Parathyroid adenoma (tissue), 2 donors: ENCODE measurements at regions not wholly inside any gene's neighbourhood (a gene's known extent, or its start where the extent isn't known, plus 50 kb on each side); places are given as distances from the start of the nearest gene placed in this dataset.

ENCODE experiments used
- H2AFZ ChIP-seq: fragments of 300-600 bp; sonication (generic); one replicate; pipeline ENCODE4 v1.7.0; 2017; ENCODE audit warnings: antibody characterized with exemption, mild to moderate bottlenecking
- H3K27ac ChIP-seq: fragments of 300-600 bp; sonication (generic); one replicate; pipeline ENCODE4 v1.7.0; 2017
- H3K27me3 ChIP-seq: fragments of 300-600 bp; sonication (generic); one replicate; pipeline ENCODE4 v1.7.0; 2017; ENCODE audit warnings: low read length; ENCODE audit not compliant: control insufficient read depth, insufficient read depth
- H3K36me3 ChIP-seq: fragments of 300-600 bp; sonication (generic); one replicate; pipeline ENCODE4 v1.7.0; 2017; ENCODE audit warnings: low read length; ENCODE audit not compliant: control insufficient read depth, insufficient read depth
- H3K4me1 ChIP-seq: fragments of 300-600 bp; sonication (generic); one replicate; pipeline ENCODE4 v1.7.0; 2017; ENCODE audit warnings: control low read depth
- H3K4me2 ChIP-seq: fragments of 300-600 bp; sonication (generic); one replicate; pipeline ENCODE4 v1.7.0; 2017; ENCODE audit warnings: low read length
- H3K4me3 ChIP-seq: fragments of 300-600 bp; sonication (generic); one replicate; pipeline ENCODE4 v1.7.0; 2017; ENCODE audit warnings: low read depth, low read length
- H3K79me2 ChIP-seq: fragments of 300-600 bp; sonication (generic); one replicate; pipeline ENCODE4 v1.7.0; 2017; ENCODE audit warnings: control low read depth
- H3K9ac ChIP-seq: fragments of 300-600 bp; sonication (generic); one replicate; pipeline ENCODE4 v1.7.0; 2017; ENCODE audit warnings: mild to moderate bottlenecking
- H3K9me3 ChIP-seq: fragments of 300-600 bp; sonication (generic); one replicate; pipeline ENCODE4 v1.7.0; 2017; ENCODE audit warnings: low read length; ENCODE audit not compliant: control insufficient read depth
- TF ChIP-seq, protein P1 (sequence below): fragments of 300-600 bp; sonication (generic); IDR thresholded peaks from one replicate; pipeline ENCODE4 v1.7.0; 2017; ENCODE audit warnings: antibody characterized with exemption, mild to moderate bottlenecking
- donor health status: primary hyperparathyroidism.

DNA sequence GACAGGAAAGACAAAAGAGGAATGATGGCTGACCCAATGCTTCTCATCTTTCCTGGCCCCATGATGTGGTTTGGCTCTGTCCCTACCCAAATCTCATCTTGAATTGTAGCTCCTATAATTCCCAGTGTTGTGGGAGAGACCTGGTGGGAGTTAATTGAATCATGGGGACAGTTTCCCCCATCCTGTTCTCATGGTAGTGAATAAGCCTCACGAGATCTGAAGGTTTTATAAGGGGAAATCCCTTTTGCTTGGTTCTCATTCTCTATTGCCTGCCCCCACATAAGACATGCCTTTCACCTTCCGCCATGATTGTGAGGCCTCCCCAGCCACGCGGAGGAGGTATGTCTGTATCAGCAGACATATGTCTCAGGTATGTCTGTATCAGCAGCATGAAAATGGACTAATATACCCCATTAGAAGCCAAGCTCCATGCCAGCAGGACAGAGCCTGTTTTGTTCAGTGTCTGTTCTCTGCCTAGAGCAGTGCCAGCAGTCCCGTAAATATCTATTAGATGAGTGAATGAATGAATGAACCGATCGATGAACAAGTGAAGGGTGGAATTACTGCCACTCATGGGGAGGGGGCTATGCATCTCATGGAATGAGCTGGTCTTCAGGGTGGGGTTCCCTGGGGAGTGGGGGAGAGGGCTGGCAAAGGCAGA, 304.4 kb downstream of the SOX9 start:
- Histone ChIP-seq H3K9ac (no peak overlapping the region), H3K36me3 (no peaks in the 10 kb centered on the region), H3K4me1 (no peaks in the 10 kb centered on the region), H3K4me2 (no peak overlapping the region), H3K9me3 (no peaks in the 10 kb centered on the region), H3K79me2 (no peaks in the 10 kb centered on the region), H3K27ac (no peak overlapping the region), H2AFZ (no peak overlapping the region), H3K4me3 (no peak overlapping the region), H3K27me3 (no peaks in the 10 kb centered on the region)
- TF ChIP-seq, protein P1, sequence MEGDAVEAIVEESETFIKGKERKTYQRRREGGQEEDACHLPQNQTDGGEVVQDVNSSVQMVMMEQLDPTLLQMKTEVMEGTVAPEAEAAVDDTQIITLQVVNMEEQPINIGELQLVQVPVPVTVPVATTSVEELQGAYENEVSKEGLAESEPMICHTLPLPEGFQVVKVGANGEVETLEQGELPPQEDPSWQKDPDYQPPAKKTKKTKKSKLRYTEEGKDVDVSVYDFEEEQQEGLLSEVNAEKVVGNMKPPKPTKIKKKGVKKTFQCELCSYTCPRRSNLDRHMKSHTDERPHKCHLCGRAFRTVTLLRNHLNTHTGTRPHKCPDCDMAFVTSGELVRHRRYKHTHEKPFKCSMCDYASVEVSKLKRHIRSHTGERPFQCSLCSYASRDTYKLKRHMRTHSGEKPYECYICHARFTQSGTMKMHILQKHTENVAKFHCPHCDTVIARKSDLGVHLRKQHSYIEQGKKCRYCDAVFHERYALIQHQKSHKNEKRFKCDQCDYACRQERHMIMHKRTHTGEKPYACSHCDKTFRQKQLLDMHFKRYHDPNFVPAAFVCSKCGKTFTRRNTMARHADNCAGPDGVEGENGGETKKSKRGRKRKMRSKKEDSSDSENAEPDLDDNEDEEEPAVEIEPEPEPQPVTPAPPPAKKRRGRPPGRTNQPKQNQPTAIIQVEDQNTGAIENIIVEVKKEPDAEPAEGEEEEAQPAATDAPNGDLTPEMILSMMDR, result no peak

DNA sequence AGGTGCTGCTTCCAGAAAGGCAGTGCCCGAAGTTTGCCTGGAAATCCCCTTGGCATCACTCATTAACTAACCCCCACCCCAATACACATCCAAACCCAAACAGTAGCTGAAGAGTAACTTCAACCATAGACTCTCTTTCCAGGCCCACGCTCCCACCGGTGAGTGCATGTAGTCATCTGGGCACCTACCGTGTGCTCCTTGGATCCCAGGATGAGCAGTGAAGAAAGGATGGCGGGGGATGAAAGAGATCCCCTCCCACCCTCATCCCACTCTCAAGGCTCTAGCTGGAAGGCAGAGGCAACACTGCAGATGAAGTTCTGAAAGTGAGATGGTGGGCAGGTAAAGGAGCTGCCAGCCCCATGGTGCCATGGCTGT, 305.0 kb downstream of the SOX9 start:
- Histone ChIP-seq H3K9ac (no peak overlapping the region), H3K27me3 (no peaks in the 10 kb centered on the region), H2AFZ (no peak overlapping the region), H3K36me3 (no peaks in the 10 kb centered on the region), H3K4me2 (no peak overlapping the region), H3K9me3 (no peaks in the 10 kb centered on the region), H3K79me2 (no peaks in the 10 kb centered on the region), H3K4me3 (no peak overlapping the region), H3K27ac (no peak overlapping the region), H3K4me1 (no peaks in the 10 kb centered on the region)
- TF ChIP-seq, protein P1, result no peak

DNA sequence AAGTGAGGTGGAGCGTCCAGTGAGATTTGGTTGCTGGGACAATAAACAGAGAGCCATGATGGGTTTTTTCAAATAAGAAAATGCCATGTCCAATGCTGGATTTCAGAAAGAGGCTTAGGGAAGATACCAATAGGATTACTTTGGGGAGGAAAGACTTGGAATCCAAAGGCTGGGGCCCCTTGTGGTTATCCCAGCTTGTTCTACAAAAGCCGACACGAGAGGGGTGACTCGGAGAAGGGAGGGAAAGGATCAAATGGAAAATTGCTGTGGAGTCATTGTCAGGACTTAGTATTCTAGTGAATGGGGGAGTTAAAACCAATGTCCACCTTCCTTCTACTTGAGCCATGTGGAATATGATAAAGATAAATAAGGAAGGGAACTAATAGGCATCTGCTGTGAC, 305.5 kb downstream of the SOX9 start:
- Histone ChIP-seq H3K9ac (no peak overlapping the region), H2AFZ (no peak overlapping the region), H3K4me2 (no peak overlapping the region), H3K27me3 (no peaks in the 10 kb centered on the region), H3K4me3 (no peak overlapping the region), H3K36me3 (no peaks in the 10 kb centered on the region), H3K9me3 (no peaks in the 10 kb centered on the region), H3K4me1 (no peaks in the 10 kb centered on the region), H3K79me2 (no peaks in the 10 kb centered on the region), H3K27ac (no peak overlapping the region)
- TF ChIP-seq, protein P1, result no peak

DNA sequence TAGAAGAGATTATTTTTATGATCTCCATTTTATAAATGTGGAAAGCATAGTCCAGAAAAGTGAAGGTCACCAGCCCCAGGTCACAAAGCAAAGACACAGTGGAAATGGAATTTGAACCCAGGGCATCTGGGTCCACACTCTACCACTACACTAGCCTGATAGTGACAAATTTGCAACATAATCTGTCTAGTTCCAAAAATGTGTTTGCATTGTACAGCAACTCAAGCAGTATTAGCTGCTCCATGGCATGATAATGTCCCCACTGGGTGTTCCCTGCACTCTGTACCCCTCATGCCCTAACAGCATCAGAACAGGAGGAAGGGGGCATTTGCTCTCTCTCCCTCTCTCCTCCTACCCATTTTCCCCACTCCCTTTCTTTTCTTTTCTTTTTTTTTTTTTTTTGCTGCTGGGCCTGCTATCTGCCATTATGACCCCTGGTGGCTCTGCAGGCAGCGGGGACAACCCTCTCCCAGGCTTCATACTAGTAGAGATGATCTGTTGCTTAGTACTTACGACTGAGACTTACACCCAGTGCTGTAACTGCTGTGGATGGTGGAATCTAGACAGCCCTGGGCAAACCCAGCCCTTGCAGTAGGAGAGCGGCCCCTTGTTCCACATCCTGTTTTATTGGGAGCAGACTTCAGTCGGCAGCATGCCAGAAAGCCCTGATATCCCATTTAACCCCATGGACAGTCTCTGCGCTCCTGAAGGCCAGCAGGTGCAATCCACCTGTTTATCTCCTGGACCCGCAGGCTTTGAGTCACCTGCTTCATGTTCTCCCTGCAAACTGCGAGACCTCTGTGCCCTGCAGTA, 306.3 kb downstream of the SOX9 start:
- no peaks in the 10 kb centered on the region for H3K36me3 ChIP-seq
- TF ChIP-seq, protein P1, result no peak
- no peak overlapping the region for H3K27ac ChIP-seq
- no peak overlapping the region for H3K4me3 ChIP-seq
- no peak overlapping the region for H3K4me2 ChIP-seq
- no peaks in the 10 kb centered on the region for H3K79me2 ChIP-seq
- no peaks in the 10 kb centered on the region for H3K9me3 ChIP-seq
- no peak overlapping the region for H2AFZ ChIP-seq
- no peak overlapping the region for H3K9ac ChIP-seq
- H3K4me1 ChIP-seq, result no peaks in the 10 kb centered on the region
- H3K27me3 ChIP-seq, result no peaks in the 10 kb centered on the region
